ENCODE measurements at regions not wholly inside any gene's neighbourhood (a gene's known extent, or its start where the extent isn't known, plus 50 kb on each side); places are given as distances from the start of the nearest gene placed in this dataset.

- no peak for DNase-seq
Measured at GRCh38 chr5:89044674-89045200, 161.8 kb upstream of the MEF2C start.

- DNase-seq = peak; percentile 35
Measured at GRCh38 chr5:89043676-89044075, 160.7 kb upstream of the MEF2C start.

GRCh38 chr5:89042746-89043145, 159.8 kb upstream of the MEF2C start:
- DNase-seq = no peak

- no peak for DNase-seq
Measured at GRCh38 chr5:89041976-89042375, 159.0 kb upstream of the MEF2C start.

- no peak for DNase-seq
Measured at GRCh38 chr5:89041249-89041779, 158.3 kb upstream of the MEF2C start.

GRCh38 chr5:89036704-89037489, 153.9 kb upstream of the MEF2C start:
- DNase-seq = no peak

GRCh38 chr5:89036166-89036565, 153.2 kb upstream of the MEF2C start:
- DNase-seq = no peak

GRCh38 chr5:89034588-89034987, 151.6 kb upstream of the MEF2C start:
- no peak for DNase-seq

- no peak for DNase-seq
Measured at GRCh38 chr5:89030798-89031197, 147.8 kb upstream of the MEF2C start.

GRCh38 chr5:89028595-89029285, 145.8 kb upstream of the MEF2C start:
- peak; percentile 15 for DNase-seq

GRCh38 chr5:89024045-89024444, 141.1 kb upstream of the MEF2C start:
- DNase-seq = no peak

- no peak for DNase-seq
Measured at GRCh38 chr5:89020926-89021610, 138.1 kb upstream of the MEF2C start.

GRCh38 chr5:89016741-89017303, 133.8 kb upstream of the MEF2C start:
- no peak for DNase-seq

- no peak for DNase-seq
Measured at GRCh38 chr5:89015409-89015808, 132.4 kb upstream of the MEF2C start.

- DNase-seq = no peak
Measured at GRCh38 chr5:89011778-89012711, 129.1 kb upstream of the MEF2C start.

- DNase-seq = no peak
Measured at GRCh38 chr5:89010512-89010911, 127.5 kb upstream of the MEF2C start.

- DNase-seq = no peak
Measured at GRCh38 chr5:89008291-89008690, 125.3 kb upstream of the MEF2C start.

GRCh38 chr5:89005990-89006389, 123.0 kb upstream of the MEF2C start:
- DNase-seq = no peak

GRCh38 chr5:89004379-89004778, 121.4 kb upstream of the MEF2C start:
- DNase-seq = no peak

- DNase-seq = no peak
Measured at GRCh38 chr5:89003563-89004036, 120.6 kb upstream of the MEF2C start.

- DNase-seq = no peak
Measured at GRCh38 chr5:88999853-89000252, 116.9 kb upstream of the MEF2C start.

GRCh38 chr5:88997937-88998336, 115.0 kb upstream of the MEF2C start:
- no peak for DNase-seq

Measured in kidney glomerular epithelial cell (primary cell).